Suprapubic skin (tissue), 4 donors: ENCODE measurements at regions not wholly inside any gene's neighbourhood (a gene's known extent, or its start where the extent isn't known, plus 50 kb on each side); places are given as distances from the start of the nearest gene placed in this dataset.
"Not testable (repeated sequence)": the region's sequence is repeated elsewhere in the genome, so short reads cannot be mapped to it uniquely, and the experiment has no call there.

Source experiments
- DNase-seq, 2 donors: peaks; one replicate each; pipeline ENCODE4 v3.0.0-alpha.2; 2019; ENCODE audit warnings: low spot score in 2 of 2
- H3K27ac ChIP-seq: fragments of 200-600 bp; sonication (generic); one replicate; pipeline ENCODE4 v1.5.1; 2019
- H3K27me3 ChIP-seq: fragments of 200-600 bp; sonication (generic); one replicate; pipeline ENCODE4 v1.5.1; 2019
- H3K36me3 ChIP-seq: fragments of 200-600 bp; sonication (generic); one replicate; pipeline ENCODE4 v1.5.1; 2019
- H3K4me1 ChIP-seq: fragments of 200-600 bp; sonication (generic); one replicate; pipeline ENCODE4 v1.5.1; 2019
- H3K4me3 ChIP-seq: fragments of 200-600 bp; sonication (generic); one replicate; pipeline ENCODE4 v1.5.1; 2019; ENCODE audit warnings: mild to moderate bottlenecking
- H3K9me3 ChIP-seq: fragments of 200-600 bp; sonication (generic); one replicate; pipeline ENCODE4 v1.5.1; 2019
- CTCF ChIP-seq, 2 donors: fragments of 200-600 bp in 1 of 2; fragments of 450-650 bp in 1 of 2; sonication (generic) in 1 of 2; IDR thresholded peaks; one replicate each; pipeline ENCODE4 v1.5.1; 2016 to 2019; ENCODE audit warnings: antibody characterized with exemption in 2 of 2, mild to moderate bottlenecking in 1 of 2, moderate library complexity in 1 of 2
- EP300 ChIP-seq: sonication (generic); formaldehyde crosslinking; IDR thresholded peaks from one replicate; pipeline ENCODE4 v1.6.1; 2017; ENCODE audit warnings: antibody characterized with exemption
- POLR2A ChIP-seq, 2 donors: fragments of 450-650 bp; IDR thresholded peaks; one replicate each; pipeline ENCODE4 v1.6.1; 2017; ENCODE audit warnings: antibody characterized with exemption in 2 of 2, mild to moderate bottlenecking in 2 of 2, moderate library complexity in 2 of 2
- POLR2AphosphoS5 ChIP-seq, 3 donors: sonication (generic); formaldehyde crosslinking; IDR thresholded peaks; one replicate each; pipeline ENCODE4 v1.6.1; 2017; ENCODE audit warnings: antibody characterized with exemption in 3 of 3
- WGBS: methylation state at CpG from one replicate; pipeline ENCODE4 v1.1.5; 2018; 5-methylcytosine and 5-hydroxymethylcytosine counted together

GRCh38 chr2:155599834-155600233 lies 732.7 kb downstream of the NR4A2 start:
- 92% methylated on average over 3 of the region's 5 CpGs for WGBS
- no peak for TF ChIP-seq POLR2AphosphoS5 (IDR thresholded peaks at IDR 0.05)
- no peaks in the 10 kb centered on the region for H3K36me3 ChIP-seq
- no peak overlapping the region for H3K4me3 ChIP-seq
- H3K4me1 ChIP-seq: no peaks in the 10 kb centered on the region
- H3K9me3 ChIP-seq: peaks cover 7% of the 10 kb centered on the region
- H3K27me3 ChIP-seq: no peaks in the 10 kb centered on the region
- DNase-seq: no peak
- no peak overlapping the region for H3K27ac ChIP-seq

GRCh38 chr2:155583674-155584195 lies 748.8 kb downstream of the NR4A2 start:
- 20% methylated on average over 1 of the region's 2 CpGs for WGBS
- Histone ChIP-seq H3K36me3 (no peaks in the 10 kb centered on the region), H3K4me3 (no peak overlapping the region), H3K9me3 (no peaks in the 10 kb centered on the region), H3K27me3 (no peaks in the 10 kb centered on the region), H3K4me1 (no peaks in the 10 kb centered on the region), H3K27ac (no peak overlapping the region)
- DNase-seq: no peak
- no peak for TF ChIP-seq CTCF (IDR thresholded peaks at IDR 0.05)
- TF ChIP-seq EP300: no peak
- TF ChIP-seq POLR2AphosphoS5 (IDR thresholded peaks at IDR 0.05): no peak
- TF ChIP-seq POLR2A (IDR thresholded peaks at IDR 0.05): no peak

GRCh38 chr2:155574941-155575340 lies 757.6 kb downstream of the NR4A2 start:
- no peaks in the 10 kb centered on the region for H3K36me3 ChIP-seq
- no peak overlapping the region for H3K27ac ChIP-seq
- no peaks in the 10 kb centered on the region for H3K9me3 ChIP-seq
- no peak for TF ChIP-seq POLR2A (IDR thresholded peaks at IDR 0.05)
- no peak for TF ChIP-seq EP300
- no peak for TF ChIP-seq CTCF (IDR thresholded peaks at IDR 0.05)
- no peak for TF ChIP-seq POLR2AphosphoS5 (IDR thresholded peaks at IDR 0.05)
- H3K4me1 ChIP-seq: no peaks in the 10 kb centered on the region
- WGBS: 90% methylated on average over 1 of the region's 1 CpG
- H3K27me3 ChIP-seq: no peaks in the 10 kb centered on the region
- H3K4me3 ChIP-seq: no peak overlapping the region
- no peak for DNase-seq

GRCh38 chr2:155547571-155547970 lies 785.0 kb downstream of the NR4A2 start:
- no peaks in the 10 kb centered on the region for H3K36me3 ChIP-seq

GRCh38 chr2:155546721-155547555 lies 785.6 kb downstream of the NR4A2 start:
- H3K36me3 ChIP-seq: no peaks in the 10 kb centered on the region
- WGBS: 53% methylated on average over 11 of the region's 11 CpGs
- DNase-seq: no peak
- H3K4me3 ChIP-seq: peak overlapping the region; percentile 1
- no peaks in the 10 kb centered on the region for H3K4me1 ChIP-seq
- H3K9me3 ChIP-seq: no peaks in the 10 kb centered on the region
- no peak overlapping the region for H3K27ac ChIP-seq
- TF ChIP-seq POLR2A (IDR thresholded peaks at IDR 0.05): no peak
- no peak for TF ChIP-seq POLR2AphosphoS5 (IDR thresholded peaks at IDR 0.05)
- no peak for TF ChIP-seq EP300
- TF ChIP-seq CTCF (IDR thresholded peaks at IDR 0.05): no peak
- no peaks in the 10 kb centered on the region for H3K27me3 ChIP-seq

More at GRCh38 chr2:155547571-155547970, 785.0 kb downstream of the NR4A2 start:
- H3K4me1 ChIP-seq: no peaks in the 10 kb centered on the region
- no peak overlapping the region for H3K4me3 ChIP-seq
- H3K27ac ChIP-seq: no peak overlapping the region
- H3K27me3 ChIP-seq: no peaks in the 10 kb centered on the region
- DNase-seq: no peak
- WGBS: 83% methylated on average over 3 of the region's 3 CpGs
- TF ChIP-seq POLR2AphosphoS5 (IDR thresholded peaks at IDR 0.05): no peak
- no peak for TF ChIP-seq CTCF (IDR thresholded peaks at IDR 0.05)
- no peak for TF ChIP-seq POLR2A (IDR thresholded peaks at IDR 0.05)
- no peak for TF ChIP-seq EP300
- H3K9me3 ChIP-seq: no peaks in the 10 kb centered on the region

GRCh38 chr2:155539028-155539427 lies 793.5 kb downstream of the NR4A2 start:
- H3K27me3 ChIP-seq, H3K27ac ChIP-seq, H3K36me3 ChIP-seq, DNase-seq, H3K9me3 ChIP-seq, H3K4me1 ChIP-seq, H3K4me3 ChIP-seq: not testable (repeated sequence)
- 88% methylated on average over 5 of the region's 5 CpGs for WGBS
